ENCODE measurements at regions not wholly inside any gene's neighbourhood (a gene's known extent, or its start where the extent isn't known, plus 50 kb on each side); places are given as distances from the start of the nearest gene placed in this dataset.
A peak's percentile ranks its signal among the peaks of the same experiment; 100 is the strongest.

GRCh38 chr20:60931696-60932095 lies 320.4 kb upstream of the CDH4 start:
- no peak overlapping the region for H3K9ac ChIP-seq (ENCODE audit: extremely low read depth, low read length, poor library complexity, severe bottlenecking)
- WGBS, 2 experiments (ENCODE audit: insufficient coverage in 1 of 2, insufficient read length in 1 of 2) = 75 to 82% methylated on average over 2 to 4 of the region's 4 CpGs
- H3K4me3 Mint-ChIP-seq = no peak overlapping the region
- no peaks in the 10 kb centered on the region for H3K9me3 Mint-ChIP-seq
- H3K27ac ChIP-seq (ENCODE audit: low read depth, low read length) = no peak overlapping the region
- no peak overlapping the region for H3K4me3 ChIP-seq (ENCODE audit: low read length)
- H3K27ac Mint-ChIP-seq = no peak overlapping the region
- no peaks in the 10 kb centered on the region for H3K36me3 Mint-ChIP-seq (ENCODE audit: low read depth)
- DNase-seq = no peak
- no peak for TF ChIP-seq CTCF (conservative IDR thresholded peaks at IDR 0.05)
- no peaks in the 10 kb centered on the region for H3K27me3 ChIP-seq (ENCODE audit: control insufficient read depth, insufficient read depth, low read length, poor library complexity, severe bottlenecking)
- no peaks in the 10 kb centered on the region for H3K9me3 ChIP-seq (ENCODE audit: control insufficient read depth, low read length)
- no peaks in the 10 kb centered on the region for H3K4me1 ChIP-seq (ENCODE audit: control insufficient read depth, insufficient read depth, low read length)
- no peaks in the 10 kb centered on the region for H3K36me3 ChIP-seq (ENCODE audit: control insufficient read depth, insufficient read depth, low read length)
- H3K4me1 Mint-ChIP-seq = no peaks in the 10 kb centered on the region
- H3K27me3 Mint-ChIP-seq (ENCODE audit: insufficient read depth) = peaks cover 73% of the 10 kb centered on the region

GRCh38 chr20:60934724-60935123 lies 317.3 kb upstream of the CDH4 start:
- Histone ChIP-seq H3K4me1 (ENCODE audit: control insufficient read depth, insufficient read depth, low read length) (no peaks in the 10 kb centered on the region), H3K9ac (ENCODE audit: extremely low read depth, low read length, poor library complexity, severe bottlenecking) (no peak overlapping the region), H3K9me3 (ENCODE audit: control insufficient read depth, low read length) (no peaks in the 10 kb centered on the region), H3K4me3 (ENCODE audit: low read length) (no peak overlapping the region), H3K27ac (ENCODE audit: low read depth, low read length) (no peak overlapping the region), H3K36me3 (ENCODE audit: control insufficient read depth, insufficient read depth, low read length) (no peaks in the 10 kb centered on the region), H3K27me3 (ENCODE audit: control insufficient read depth, insufficient read depth, low read length, poor library complexity, severe bottlenecking) (no peaks in the 10 kb centered on the region)
- Mint-ChIP-seq H3K27me3 (ENCODE audit: insufficient read depth) (peaks cover 73% of the 10 kb centered on the region), H3K36me3 (ENCODE audit: low read depth) (no peaks in the 10 kb centered on the region), H3K9me3 (no peaks in the 10 kb centered on the region), H3K4me3 (no peak overlapping the region), H3K27ac (no peak overlapping the region), H3K4me1 (no peaks in the 10 kb centered on the region)
- no peak for DNase-seq
- TF ChIP-seq CTCF (conservative IDR thresholded peaks at IDR 0.05) = no peak
- 78 to 94% methylated on average over 2 of the region's 3 CpGs for WGBS, 2 experiments (ENCODE audit: insufficient coverage in 1 of 2, insufficient read length in 1 of 2)

GRCh38 chr20:60935971-60936370 lies 316.1 kb upstream of the CDH4 start:
- Histone ChIP-seq H3K27me3 (ENCODE audit: control insufficient read depth, insufficient read depth, low read length, poor library complexity, severe bottlenecking) (no peaks in the 10 kb centered on the region), H3K9ac (ENCODE audit: extremely low read depth, low read length, poor library complexity, severe bottlenecking) (no peak overlapping the region), H3K9me3 (ENCODE audit: control insufficient read depth, low read length) (no peaks in the 10 kb centered on the region), H3K36me3 (ENCODE audit: control insufficient read depth, insufficient read depth, low read length) (no peaks in the 10 kb centered on the region), H3K27ac (ENCODE audit: low read depth, low read length) (no peak overlapping the region), H3K4me1 (ENCODE audit: control insufficient read depth, insufficient read depth, low read length) (no peaks in the 10 kb centered on the region), H3K4me3 (ENCODE audit: low read length) (no peak overlapping the region)
- H3K4me3 Mint-ChIP-seq = no peak overlapping the region
- no peaks in the 10 kb centered on the region for H3K9me3 Mint-ChIP-seq
- H3K27ac Mint-ChIP-seq = no peak overlapping the region
- DNase-seq = peak; percentile 53
- H3K36me3 Mint-ChIP-seq (ENCODE audit: low read depth) = no peaks in the 10 kb centered on the region
- 81 to 84% methylated on average over 3 to 8 of the region's 8 CpGs for WGBS, 2 experiments (ENCODE audit: insufficient coverage in 1 of 2, insufficient read length in 1 of 2)
- no peaks in the 10 kb centered on the region for H3K4me1 Mint-ChIP-seq
- TF ChIP-seq CTCF (conservative IDR thresholded peaks at IDR 0.05) = peak; percentile 57
- H3K27me3 Mint-ChIP-seq (ENCODE audit: insufficient read depth) = peaks cover 65% of the 10 kb centered on the region

Data from endodermal cell (in vitro differentiated cells).